BJ (cell line): ENCODE measurements at regions not wholly inside any gene's neighbourhood (a gene's known extent, or its start where the extent isn't known, plus 50 kb on each side); places are given as distances from the start of the nearest gene placed in this dataset.

Experiments
- CTCF ChIA-PET: fragments of 350-600 bp; formaldehyde crosslinking; extraction: SDS; loops from one replicate; lab custom pipeline; 2021; ENCODE audit warnings: antibody characterized with exemption, inconsistent platforms; lab: Yijun Ruan, JAX
- POLR2A ChIA-PET: fragments of 300-600 bp; sonication (Branson Sonifier 250); formaldehyde crosslinking; extraction: SDS; loops from one replicate; lab custom pipeline; 2021; ENCODE audit warnings: antibody characterized with exemption; lab: Charles Lee
- DNase-seq: peaks from one replicate; pipeline ENCODE4 v3.0.0-alpha.2; 2011; ENCODE audit warnings: low read depth
- H3K27me3 ChIP-seq: 2 replicates; pipeline ENCODE4 v1.6.0; 2011; ENCODE audit warnings: low read length; ENCODE audit not compliant: control insufficient read depth, insufficient read depth
- H3K36me3 ChIP-seq: 2 replicates; pipeline ENCODE4 v1.5.1; 2011; ENCODE audit warnings: low read length; ENCODE audit not compliant: control insufficient read depth, insufficient read depth
- H3K4me3 ChIP-seq: 2 replicates; pipeline ENCODE4 v1.5.1; 2011; ENCODE audit warnings: low read depth, mild to moderate bottlenecking, control low read depth, low read length
- TF ChIP-seq, protein P1 (sequence below): IDR thresholded peaks from 2 replicates; pipeline ENCODE4 v1.5.1; 2011; ENCODE audit warnings: low read depth, mild to moderate bottlenecking, control low read depth, inconsistent platforms, low read length, moderate library complexity; ENCODE audit not compliant: insufficient read depth

DNA sequence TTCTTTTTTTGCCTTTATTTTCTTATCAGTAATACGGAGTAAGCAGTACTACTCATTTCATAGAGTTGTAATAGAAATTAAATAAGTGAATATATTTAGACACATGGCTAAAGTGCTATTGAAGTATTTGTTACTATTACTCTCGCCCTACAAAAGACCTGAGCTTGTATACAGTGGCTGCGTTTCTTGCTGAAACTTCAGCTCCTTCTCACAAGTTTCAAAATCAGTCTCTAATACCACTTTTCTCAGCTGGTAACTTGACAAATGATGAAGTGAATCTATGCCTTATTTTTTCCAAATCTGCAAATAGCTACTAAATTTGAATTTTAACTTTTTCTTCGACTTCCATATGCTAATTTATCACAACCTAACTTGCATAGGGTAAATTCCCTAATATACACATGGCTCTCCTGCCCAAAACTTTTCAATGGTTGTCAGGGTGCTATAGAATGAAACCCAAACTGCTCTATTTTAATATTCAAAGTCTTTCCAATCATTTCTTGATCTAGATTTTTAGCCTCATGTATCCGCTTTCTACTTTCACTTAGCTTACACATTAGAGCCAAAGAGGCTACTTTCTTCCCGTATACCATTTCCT, 347.8 kb upstream of the GULP1 start:
- no peak for DNase-seq
- no peak overlapping the region for H3K4me3 ChIP-seq
- CTCF ChIA-PET, result no interaction called here
- no peaks in the 10 kb centered on the region for H3K27me3 ChIP-seq
- TF ChIP-seq, protein P1, sequence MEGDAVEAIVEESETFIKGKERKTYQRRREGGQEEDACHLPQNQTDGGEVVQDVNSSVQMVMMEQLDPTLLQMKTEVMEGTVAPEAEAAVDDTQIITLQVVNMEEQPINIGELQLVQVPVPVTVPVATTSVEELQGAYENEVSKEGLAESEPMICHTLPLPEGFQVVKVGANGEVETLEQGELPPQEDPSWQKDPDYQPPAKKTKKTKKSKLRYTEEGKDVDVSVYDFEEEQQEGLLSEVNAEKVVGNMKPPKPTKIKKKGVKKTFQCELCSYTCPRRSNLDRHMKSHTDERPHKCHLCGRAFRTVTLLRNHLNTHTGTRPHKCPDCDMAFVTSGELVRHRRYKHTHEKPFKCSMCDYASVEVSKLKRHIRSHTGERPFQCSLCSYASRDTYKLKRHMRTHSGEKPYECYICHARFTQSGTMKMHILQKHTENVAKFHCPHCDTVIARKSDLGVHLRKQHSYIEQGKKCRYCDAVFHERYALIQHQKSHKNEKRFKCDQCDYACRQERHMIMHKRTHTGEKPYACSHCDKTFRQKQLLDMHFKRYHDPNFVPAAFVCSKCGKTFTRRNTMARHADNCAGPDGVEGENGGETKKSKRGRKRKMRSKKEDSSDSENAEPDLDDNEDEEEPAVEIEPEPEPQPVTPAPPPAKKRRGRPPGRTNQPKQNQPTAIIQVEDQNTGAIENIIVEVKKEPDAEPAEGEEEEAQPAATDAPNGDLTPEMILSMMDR, result no peak
- H3K36me3 ChIP-seq, result no peaks in the 10 kb centered on the region
- POLR2A ChIA-PET, result no interaction called here

- Histone ChIP-seq H3K27me3 (no peaks in the 10 kb centered on the region), H3K36me3 (no peaks in the 10 kb centered on the region), H3K4me3 (no peak overlapping the region)
- ChIA-PET POLR2A (no interaction called here), CTCF (no interaction called here)
- no peak for DNase-seq
- TF ChIP-seq, protein P1, result no peak
Measured at GRCh38 chr2:187949859-187950258, 341.8 kb upstream of the GULP1 start.

GRCh38 chr2:187951470-187952218, 340.0 kb upstream of the GULP1 start:
- Histone ChIP-seq H3K27me3 (no peaks in the 10 kb centered on the region), H3K4me3 (no peak overlapping the region), H3K36me3 (no peaks in the 10 kb centered on the region)
- POLR2A ChIA-PET, result no interaction called here
- TF ChIP-seq, protein P1, result no peak
- DNase-seq, result no peak
- CTCF ChIA-PET, result no interaction called here

- CTCF ChIA-PET, result interaction anchor here (0.5 kb wide), 1 partner anchor 495 kb away, joined by 3 read pairs; no protein-coding TSS in a partner anchor
- no peak for DNase-seq
- POLR2A ChIA-PET, result no interaction called here
Measured at GRCh38 chr2:187956906-187957534, 334.7 kb upstream of the GULP1 start.

DNA sequence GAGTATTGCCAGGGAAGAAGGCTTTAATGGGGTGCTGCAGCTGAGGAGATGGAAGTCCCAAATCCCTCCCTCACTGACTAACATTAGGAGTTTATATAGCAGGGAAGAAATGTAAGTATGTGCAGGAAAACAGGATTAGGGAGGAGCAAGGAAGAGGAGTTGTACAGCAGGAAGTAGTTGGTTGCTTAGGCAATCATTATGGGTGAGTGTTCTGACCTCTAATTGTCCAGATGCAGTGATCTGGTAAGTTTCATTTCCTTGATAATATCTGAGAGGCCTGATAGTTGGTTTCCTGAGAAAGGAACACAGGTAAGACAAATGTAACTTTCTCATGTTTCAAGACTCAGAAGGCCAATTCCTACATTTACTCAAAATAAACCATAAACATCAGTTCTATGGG, 331.9 kb upstream of the GULP1 start:
- ChIA-PET CTCF (no interaction called here), POLR2A (no interaction called here)

More at GRCh38 chr2:187956906-187957534, 334.7 kb upstream of the GULP1 start:
- Histone ChIP-seq H3K36me3 (no peaks in the 10 kb centered on the region), H3K4me3 (no peak overlapping the region), H3K27me3 (no peaks in the 10 kb centered on the region)
- TF ChIP-seq, protein P1, result no peak

More for the DNA sequence above, 331.9 kb upstream of the GULP1 start:
- Histone ChIP-seq H3K27me3 (no peaks in the 10 kb centered on the region), H3K4me3 (no peak overlapping the region), H3K36me3 (no peaks in the 10 kb centered on the region)
- TF ChIP-seq, protein P1, result no peak
- DNase-seq, result no peak
